IPS DF 19.7 (cell line): ENCODE measurements at regions not wholly inside any gene's neighbourhood (a gene's known extent, or its start where the extent isn't known, plus 50 kb on each side); places are given as distances from the start of the nearest gene placed in this dataset.

Source experiments
- DNase-seq: peaks from one replicate; pipeline ENCODE4 v3.0.0-alpha.2; 2013; ENCODE audit warnings: low read depth, low spot score

- DNase-seq, result no peak
These were observed 112.9 kb upstream of the IQCM start for GRCh38 chr4:149928507-149928906.

- no peak for DNase-seq
These were observed 115.8 kb upstream of the IQCM start for GRCh38 chr4:149931431-149931830.

DNA sequence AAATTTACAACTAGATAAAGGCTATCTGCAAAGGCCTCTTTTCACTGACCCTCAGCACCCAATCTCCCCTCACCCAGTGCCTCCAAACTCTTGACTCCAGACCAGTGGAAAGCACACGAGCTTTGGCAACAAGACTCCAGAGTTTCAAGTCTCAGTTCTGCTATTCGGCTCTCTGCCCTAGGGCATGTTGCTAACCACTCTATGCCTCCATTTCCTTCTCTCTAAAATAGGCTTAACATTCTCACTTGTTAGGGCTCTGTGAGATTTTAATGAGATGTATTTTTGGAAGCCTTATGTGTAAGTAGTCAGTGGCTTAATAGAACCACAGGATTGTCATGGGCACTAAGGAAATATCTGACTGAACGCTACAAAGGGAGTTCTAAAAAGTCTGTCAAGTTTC is 116.5 kb upstream of the IQCM start:
- no peak for DNase-seq

DNA sequence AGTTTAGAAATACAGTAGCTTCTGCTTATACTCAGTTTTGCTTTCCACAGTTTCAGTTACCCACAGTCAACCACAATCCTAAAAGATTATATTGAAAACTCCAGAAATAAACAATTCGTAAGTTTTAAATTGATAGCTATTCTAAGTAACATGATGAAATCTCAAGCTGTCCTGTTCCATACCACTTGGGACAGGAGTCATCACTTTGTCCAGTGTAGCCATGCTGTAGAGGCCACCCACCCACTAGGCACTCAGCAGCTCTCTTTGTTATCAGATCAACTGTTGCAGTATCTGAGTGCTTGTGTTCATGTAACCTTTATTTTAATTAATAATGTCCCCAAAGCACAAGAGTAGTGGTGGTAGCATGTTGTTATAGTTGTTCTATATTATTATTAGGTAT is 117.5 kb upstream of the IQCM start:
- no peak for DNase-seq

DNA sequence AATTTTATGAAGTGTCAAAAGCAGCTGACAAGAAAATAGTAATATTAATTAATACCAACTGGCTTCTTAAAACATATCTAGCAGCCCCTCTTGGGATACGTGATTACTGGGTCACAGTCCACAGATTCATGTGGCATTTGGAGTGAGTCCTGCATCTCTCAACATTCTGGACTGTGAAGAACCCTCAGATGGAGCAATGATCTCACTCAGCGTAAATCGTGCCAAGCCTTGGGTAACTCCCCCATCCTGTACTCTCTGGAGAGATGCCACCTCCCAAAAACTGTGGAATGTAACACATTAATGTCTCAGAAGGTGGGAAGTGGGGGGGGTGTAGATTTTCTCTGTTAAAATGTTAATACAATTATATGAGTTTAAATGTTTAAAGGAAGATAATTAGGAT is 118.2 kb upstream of the IQCM start:
- DNase-seq, result no peak

DNA sequence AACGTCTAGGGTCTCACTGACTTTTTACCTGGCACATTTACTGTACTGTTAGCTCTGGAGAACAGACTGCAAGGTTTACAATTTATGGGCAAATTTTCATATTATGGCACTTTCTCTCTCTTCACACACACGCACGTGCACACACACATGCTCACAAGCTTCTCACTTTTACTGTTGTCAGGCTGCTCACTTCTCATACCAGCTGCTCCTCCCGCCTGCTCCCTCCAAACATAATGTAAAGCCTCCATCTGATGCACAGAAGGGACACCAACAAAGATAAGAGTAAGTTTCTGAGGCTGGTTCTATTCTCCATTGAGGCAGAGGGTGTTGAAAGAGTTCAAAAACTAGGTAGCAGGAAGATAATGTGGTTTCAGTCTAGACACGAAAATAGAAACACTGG is 128.9 kb upstream of the DCLK2 start:
- DNase-seq, result no peak

- DNase-seq, result no peak
These were observed 126.9 kb upstream of the DCLK2 start for GRCh38 chr4:149951152-149951900.

DNA sequence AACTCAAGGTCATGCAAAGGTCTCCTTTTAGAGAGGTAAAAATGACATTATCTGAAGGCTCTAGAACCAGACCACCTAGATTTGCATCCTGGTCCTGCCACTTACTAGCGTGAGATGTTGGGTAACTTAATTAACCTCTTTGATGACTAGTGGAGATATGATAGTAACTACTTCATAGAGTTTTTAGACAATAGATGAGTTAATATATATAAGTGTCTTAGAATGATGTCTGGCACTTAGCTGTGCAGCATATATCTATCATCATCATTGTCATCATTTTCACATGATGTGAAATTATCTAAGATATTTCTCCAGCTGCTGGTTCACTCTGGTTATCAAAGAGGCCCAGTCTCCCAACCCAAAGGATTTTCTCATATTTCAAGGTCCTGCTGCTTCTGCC is 126.1 kb upstream of the DCLK2 start:
- no peak for DNase-seq

GRCh38 chr4:149952716-149953115 is 125.5 kb upstream of the DCLK2 start:
- no peak for DNase-seq

DNA sequence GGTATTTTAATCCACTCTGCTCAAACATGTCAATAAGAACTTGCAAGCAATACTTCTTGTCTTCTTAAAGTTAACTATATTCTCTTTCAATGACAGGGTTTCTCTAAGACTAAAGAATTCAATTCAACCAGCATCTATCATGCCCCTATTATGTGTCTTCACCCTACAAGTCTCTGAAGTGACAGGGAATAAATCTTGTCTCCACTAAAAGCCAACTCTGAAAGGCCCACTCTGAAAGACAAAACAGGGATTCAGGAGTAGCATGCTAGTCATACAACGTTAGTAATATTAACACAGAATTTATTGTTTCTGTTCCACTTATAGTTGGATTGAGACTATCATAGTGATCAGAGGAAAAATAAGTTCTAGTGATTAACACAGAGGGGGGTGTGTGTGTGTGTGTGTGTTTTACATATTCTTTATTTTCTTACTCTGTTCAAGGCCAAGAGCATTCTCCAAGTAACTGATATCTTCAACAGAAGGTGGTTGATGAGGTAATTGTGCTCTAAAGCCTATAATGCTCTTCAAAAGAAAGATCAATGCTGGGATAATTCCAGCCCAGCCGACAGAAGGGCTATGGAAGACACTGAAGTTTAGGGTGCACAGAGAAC is 122.4 kb upstream of the DCLK2 start:
- no peak for DNase-seq

- DNase-seq, result no peak
These were observed 121.6 kb upstream of the DCLK2 start for GRCh38 chr4:149956678-149957077.

DNA sequence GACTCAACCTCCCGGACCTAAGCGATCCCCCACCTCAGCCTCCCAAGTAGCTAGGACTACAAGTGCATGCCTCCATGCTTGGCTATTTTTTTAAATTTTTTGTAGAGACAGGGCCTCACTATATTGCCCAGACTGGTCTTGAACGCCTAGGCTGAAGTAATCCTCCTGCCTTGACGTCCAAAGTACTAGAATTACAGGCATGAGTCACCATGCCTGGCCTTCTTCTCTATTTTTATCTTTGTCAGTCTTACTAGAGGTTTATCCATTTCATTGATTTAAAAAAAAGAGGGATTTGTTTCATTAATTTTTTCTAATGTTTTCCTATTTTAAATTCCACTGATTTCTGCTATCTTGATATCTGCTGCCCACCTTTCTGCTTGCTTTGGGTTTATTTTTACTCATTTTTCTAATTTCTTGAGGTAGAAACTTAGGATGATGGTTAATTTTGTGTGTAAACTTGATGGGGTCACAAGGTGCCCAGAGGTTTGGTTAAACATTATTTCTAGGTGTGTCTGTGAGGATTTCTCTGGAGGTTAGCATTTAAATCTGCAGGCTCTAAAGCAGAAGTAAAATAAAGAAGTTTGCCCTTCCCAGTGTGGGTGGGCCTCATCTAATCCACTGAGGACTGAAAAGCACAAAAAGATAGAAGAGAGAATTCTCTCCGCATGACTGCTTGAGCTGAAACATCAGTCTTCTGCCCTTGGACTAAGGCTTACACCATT is 116.2 kb upstream of the DCLK2 start:
- no peak for DNase-seq

DNA sequence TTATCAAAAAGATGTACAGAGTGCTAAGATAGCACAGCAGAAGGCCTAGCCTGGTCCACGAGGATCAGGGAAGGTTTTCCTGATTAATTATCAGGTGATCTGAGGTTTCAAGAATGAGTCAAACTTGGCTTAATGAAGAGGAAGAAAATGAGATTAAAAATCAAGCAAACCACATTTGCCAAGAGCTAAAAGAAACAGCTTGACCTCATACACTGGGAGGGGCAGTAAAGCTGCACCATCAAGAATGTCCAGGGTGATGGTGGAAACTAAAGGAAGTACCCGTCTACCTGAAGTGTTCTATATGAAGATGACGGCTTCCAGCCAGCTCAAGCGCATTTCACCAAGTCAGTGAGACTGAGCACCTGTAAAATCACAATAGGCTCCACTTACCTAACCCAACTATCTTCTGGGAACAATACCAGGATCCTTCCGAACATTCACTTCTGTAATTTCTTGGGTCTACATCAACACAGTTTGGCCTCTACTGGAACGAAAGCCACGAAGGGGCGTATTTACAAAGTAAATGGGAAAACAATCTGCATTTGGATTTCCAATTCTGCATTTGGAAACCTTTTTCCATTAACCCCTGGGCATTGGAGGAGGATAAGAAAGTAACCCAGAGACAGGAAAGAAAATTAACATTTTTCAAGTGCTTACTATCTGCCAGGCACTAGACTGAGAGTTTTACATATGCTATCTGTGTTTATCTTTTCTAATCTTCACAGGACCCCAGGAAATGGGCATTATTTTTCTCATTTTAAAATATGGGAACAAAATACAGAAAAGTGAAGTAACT is 114.0 kb upstream of the DCLK2 start:
- no peak for DNase-seq

DNA sequence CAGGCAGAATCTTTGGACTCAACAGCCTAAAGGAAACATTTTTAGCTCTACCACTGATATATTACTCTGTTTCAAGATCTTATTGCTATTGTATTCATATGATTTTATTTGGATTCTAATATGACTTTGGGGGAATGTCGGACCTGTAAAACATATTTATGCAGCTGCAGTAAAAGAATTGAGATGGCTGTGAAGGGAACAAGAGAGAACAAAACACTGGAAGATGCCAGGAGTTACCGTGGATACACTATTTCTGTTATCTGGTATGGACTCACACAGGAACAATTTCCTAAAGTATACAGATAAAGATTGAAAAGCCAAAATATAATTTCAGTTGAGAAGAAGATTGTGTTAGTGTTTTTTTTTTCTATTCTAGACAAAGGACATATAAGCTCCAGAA is 113.0 kb upstream of the DCLK2 start:
- no peak for DNase-seq

- DNase-seq, result no peak
These were observed 105.8 kb upstream of the DCLK2 start for GRCh38 chr4:149972407-149972806.

GRCh38 chr4:149973181-149973580 is 105.1 kb upstream of the DCLK2 start:
- no peak for DNase-seq

- no peak for DNase-seq
These were observed 103.1 kb upstream of the DCLK2 start for GRCh38 chr4:149975172-149975571.

DNA sequence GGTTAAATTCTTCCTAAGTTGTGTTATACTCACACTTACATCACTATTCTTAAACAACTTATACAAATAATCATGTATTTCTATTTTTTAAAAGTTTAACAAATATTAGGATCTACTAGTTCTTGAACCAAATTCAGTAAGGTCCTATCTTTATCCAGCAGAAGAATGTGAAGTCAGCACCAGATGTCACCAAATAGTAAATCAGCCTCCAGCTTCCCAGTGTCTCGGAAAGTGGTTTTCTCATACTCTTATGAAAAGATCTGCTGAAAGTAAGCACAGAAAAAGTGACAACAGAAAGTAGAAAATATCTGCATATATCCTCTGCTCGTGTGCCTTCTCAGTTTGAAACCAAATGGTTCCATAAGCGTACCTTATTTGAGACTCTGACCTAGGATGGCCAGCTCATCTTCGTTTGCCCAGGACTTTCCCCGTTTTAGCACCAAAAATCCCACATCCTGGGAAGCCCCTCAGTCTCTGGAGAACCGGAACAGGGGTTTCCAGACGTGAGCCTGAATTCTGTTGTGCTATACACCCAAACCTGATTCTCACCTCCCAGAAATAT is 98.0 kb upstream of the DCLK2 start:
- no peak for DNase-seq

DNA sequence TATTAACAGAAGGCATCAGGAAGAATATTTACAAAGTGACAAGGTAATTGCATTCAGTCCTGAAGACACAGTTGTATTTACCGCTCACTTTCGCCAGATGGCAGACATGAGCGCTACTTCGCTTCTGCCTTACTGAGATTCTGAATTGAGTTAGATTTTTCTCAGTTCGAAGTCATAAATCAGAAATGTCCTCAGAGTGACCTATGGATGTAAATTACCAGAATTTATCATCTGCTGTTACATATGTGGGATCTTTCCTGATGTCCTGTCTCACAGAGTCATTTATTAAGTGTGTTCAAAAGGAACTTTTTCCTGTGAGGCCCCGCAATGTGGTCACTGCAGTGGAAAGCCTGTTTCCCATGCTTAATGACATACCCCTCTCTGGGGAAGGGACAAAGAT is 97.3 kb upstream of the DCLK2 start:
- no peak for DNase-seq

- DNase-seq, result no peak
These were observed 94.8 kb upstream of the DCLK2 start for GRCh38 chr4:149983401-149983800.

- no peak for DNase-seq
These were observed 94.3 kb upstream of the DCLK2 start for GRCh38 chr4:149983931-149984330.

DNA sequence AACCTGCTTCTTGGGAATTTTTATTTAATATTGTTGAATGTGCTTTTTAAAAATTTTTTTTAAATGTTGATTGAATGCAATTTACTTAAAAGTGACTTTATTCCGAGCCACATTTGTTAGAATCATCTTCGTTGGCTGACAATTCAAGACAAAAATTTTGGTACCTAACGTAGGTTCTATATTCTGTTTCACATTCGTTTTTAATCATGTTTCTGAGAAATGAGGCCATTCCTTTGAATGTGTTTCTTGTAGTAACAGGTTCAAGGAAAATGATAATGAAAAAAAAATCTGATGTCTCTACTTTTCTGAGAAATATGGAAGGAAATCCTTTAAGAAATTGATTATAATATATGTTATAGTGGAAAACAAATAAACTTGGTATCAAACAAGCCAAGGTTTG is 92.3 kb upstream of the DCLK2 start:
- no peak for DNase-seq
